Endothelial cell of umbilical vein (primary cell): ENCODE measurements at regions not wholly inside any gene's neighbourhood (a gene's known extent, or its start where the extent isn't known, plus 50 kb on each side); places are given as distances from the start of the nearest gene placed in this dataset.

Experiments
- BruUV-seq: library from RNA; stranded (reverse); fragments of 400-500 nt; replicated peaks from 2 replicates; lab custom pipeline; 2021; lab: Mats Ljungman, UMichigan
- CTCF ChIA-PET: fragments of 300-600, 350-600 bp; sonication (Branson Sonifier 250); formaldehyde crosslinking; loops from one replicate; lab custom pipeline; 2021; ENCODE audit warnings: antibody characterized with exemption, inconsistent platforms; lab: Charles Lee
- POLR2A ChIA-PET: fragments of 300-600, 350-600 bp; sonication (Branson Sonifier 250); formaldehyde crosslinking; loops from one replicate; lab custom pipeline; 2021; ENCODE audit warnings: antibody characterized with exemption, inconsistent platforms; lab: Charles Lee
- DNase-seq: peaks from one replicate; pipeline ENCODE4 v3.0.0-alpha.2; 2011; ENCODE audit warnings: low read depth, low spot score
- FAIRE-seq: peaks from 2 replicates; lab custom pipeline; 2011; peaks lifted over from hg19 to GRCh38; lab: Jason Lieb, UNC
- H2AFZ ChIP-seq: 2 replicates; pipeline ENCODE4 v1.6.0; 2012; ENCODE audit warnings: low read depth, low read length, control low read depth, inconsistent platforms
- H3K27ac ChIP-seq: 2 replicates; pipeline ENCODE4 v1.5.1; 2011; ENCODE audit warnings: low read depth, mild to moderate bottlenecking, control low read depth, low read length, moderate library complexity; ENCODE audit not compliant: insufficient read depth
- H3K27me3 ChIP-seq, 2 experiments: 2 replicates each; pipeline versions ENCODE4 v1.6.0 to v1.6.1; 2011; ENCODE audit warnings: low read length in 2 of 2, mixed read lengths in 1 of 2; ENCODE audit not compliant: control insufficient read depth in 2 of 2, insufficient read depth in 2 of 2
- H3K36me3 ChIP-seq, 2 experiments: 2 replicates in 1 of 2; 3 replicates in 1 of 2; pipeline ENCODE4 v1.5.1; 2011; ENCODE audit warnings: low read length in 2 of 2, mild to moderate bottlenecking in 1 of 2, moderate library complexity in 1 of 2; ENCODE audit not compliant: control insufficient read depth in 2 of 2, insufficient read depth in 2 of 2; ENCODE audit errors: extremely low read depth in 1 of 2
- H3K4me1 ChIP-seq: 3 replicates; pipeline ENCODE4 v1.5.1; 2011; ENCODE audit warnings: mild to moderate bottlenecking, low read length; ENCODE audit not compliant: control insufficient read depth, insufficient read depth; ENCODE audit errors: extremely low read depth
- H3K4me2 ChIP-seq: 2 replicates; pipeline ENCODE4 v1.6.1; 2011; ENCODE audit warnings: low read length, control low read depth, mixed read lengths; ENCODE audit not compliant: insufficient read depth
- H3K4me3 ChIP-seq, 3 experiments: fragments of 200-600 bp in 1 of 3; sonication (generic), shearing (Covaris generic) in 1 of 3; replicated peaks in 1 of 3; 2 replicates each; pipeline ENCODE4 v1.5.1; 2011 to 2016; ENCODE audit warnings: control low read depth in 3 of 3, low read length in 3 of 3, mild to moderate bottlenecking in 2 of 3, inconsistent platforms in 1 of 3, low read depth in 1 of 3, moderate library complexity in 1 of 3; ENCODE audit not compliant: insufficient read depth in 1 of 3
- H3K79me2 ChIP-seq: 2 replicates; pipeline ENCODE4 v1.6.0; 2012; ENCODE audit warnings: low read length, inconsistent platforms; ENCODE audit not compliant: control insufficient read depth, insufficient read depth
- H3K9ac ChIP-seq: replicated peaks from 2 replicates; pipeline ENCODE3; 2011; ENCODE audit warnings: low read length, control low read depth; ENCODE audit not compliant: insufficient read depth; ENCODE audit errors: extremely low read depth
- H3K9me1 ChIP-seq: replicated peaks from 3 replicates; pipeline ENCODE4 v1.6.0; 2011; ENCODE audit warnings: mild to moderate bottlenecking, low read length; ENCODE audit not compliant: control insufficient read depth, insufficient read depth; ENCODE audit errors: extremely low read depth
- H3K9me3 ChIP-seq: replicated peaks from 2 replicates; pipeline ENCODE4 v1.5.1; 2012; ENCODE audit warnings: low read length, inconsistent platforms; ENCODE audit not compliant: control insufficient read depth, insufficient read depth
- H4K20me1 ChIP-seq: replicated peaks from 2 replicates; pipeline ENCODE3; 2011; ENCODE audit warnings: mild to moderate bottlenecking, low read length; ENCODE audit not compliant: control insufficient read depth, insufficient read depth; ENCODE audit errors: extremely low read depth
- EZH2 ChIP-seq: IDR thresholded peaks from 2 replicates; pipeline ENCODE4 v1.6.1; 2012; ENCODE audit warnings: borderline replicate concordance, low read depth, mild to moderate bottlenecking, moderate library complexity, low read length, inconsistent platforms; ENCODE audit not compliant: severe bottlenecking
- FOS ChIP-seq: IDR thresholded peaks from 2 replicates; pipeline ENCODE4 v1.6.1; 2011; ENCODE audit warnings: mild to moderate bottlenecking, low read length, moderate library complexity, borderline replicate concordance; ENCODE audit not compliant: insufficient read depth
- GATA2 ChIP-seq: IDR thresholded peaks from 2 replicates; pipeline ENCODE4 v1.7.0; 2011; ENCODE audit warnings: low read depth, mild to moderate bottlenecking, moderate library complexity, mixed read lengths, low read length; ENCODE audit not compliant: insufficient read length, insufficient read depth
- JUN ChIP-seq: IDR thresholded peaks from 2 replicates; pipeline ENCODE4 v1.6.1; 2011; ENCODE audit warnings: borderline replicate concordance, low read depth; ENCODE audit not compliant: insufficient read length, insufficient read depth
- MYC ChIP-seq: IDR thresholded peaks from one replicate; pipeline ENCODE4 v1.6.1; 2011; ENCODE audit warnings: mild to moderate bottlenecking, low read depth, low read length
- POLR2A ChIP-seq: IDR thresholded peaks from 2 replicates; pipeline ENCODE4 v1.6.1; 2012; ENCODE audit warnings: low read depth, mild to moderate bottlenecking, control low read depth, low read length
- POLR2AphosphoS5 ChIP-seq: IDR thresholded peaks from 2 replicates; pipeline ENCODE4 v1.6.1; 2012; ENCODE audit warnings: low read depth, mild to moderate bottlenecking, control low read depth, low read length, moderate library complexity; ENCODE audit not compliant: insufficient read depth
- dilution Hi-C: fragments of 300-500 bp; cut with MboI; formaldehyde crosslinking; loops from one replicate; pipeline ENCODE4 v1.15.0; 2019; ENCODE audit warnings: low sequenced_read_pairs; ENCODE audit not compliant: extremely low pct_ligation_motif_present
- intact Hi-C: fragments of 100-400 bp; cut with micrococcal nuclease; formaldehyde crosslinking; loops from one replicate; pipeline ENCODE4 v1.10.0; 2022
- TF ChIP-seq, protein P1 (sequence below): IDR thresholded peaks from 2 replicates; pipeline ENCODE4 v1.6.1; 2011; ENCODE audit not compliant: insufficient read depth, insufficient read length

DNA sequence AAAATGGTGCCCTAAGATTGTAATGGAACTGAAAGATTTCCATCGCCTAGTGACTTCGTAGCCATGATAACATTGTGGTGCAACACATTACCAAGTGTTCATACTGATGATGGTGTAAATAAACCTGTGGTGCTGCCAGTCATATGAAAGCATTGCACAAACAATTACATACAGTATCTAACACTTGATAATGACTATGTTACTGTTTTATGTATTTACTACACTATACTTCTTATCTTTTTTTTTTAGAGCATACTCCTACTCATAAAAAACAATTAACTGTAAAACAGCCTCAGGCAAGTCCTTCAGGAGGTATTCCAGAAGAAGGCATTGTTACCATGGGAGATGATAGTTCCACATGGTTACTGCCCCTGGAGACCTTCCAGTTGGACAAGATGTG lies 152.7 kb upstream of the EDNRA start:
- TF ChIP-seq, protein P1, sequence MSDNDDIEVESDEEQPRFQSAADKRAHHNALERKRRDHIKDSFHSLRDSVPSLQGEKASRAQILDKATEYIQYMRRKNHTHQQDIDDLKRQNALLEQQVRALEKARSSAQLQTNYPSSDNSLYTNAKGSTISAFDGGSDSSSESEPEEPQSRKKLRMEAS, result no peak
- TF ChIP-seq POLR2A (no peak), FOS (no peak), JUN (no peak), POLR2AphosphoS5 (no peak), EZH2 (no peak), MYC (no peak), GATA2 (no peak)
- POLR2A ChIA-PET, result no interaction called here
- CTCF ChIA-PET, result interaction anchor here (1.0 kb wide), 1 partner anchor 10 kb away, joined by 3 read pairs; no protein-coding TSS in a partner anchor
- H3K9me1 ChIP-seq, result no peaks in the 10 kb centered on the region
- H4K20me1 ChIP-seq, result no peaks in the 10 kb centered on the region
- peaks cover 12% of the 10 kb centered on the region for H3K4me1 ChIP-seq
- no peaks in the 10 kb centered on the region for H3K27me3 ChIP-seq
- no peaks in the 10 kb centered on the region for H3K79me2 ChIP-seq
- FAIRE-seq (no peak), DNase-seq (no peak)
- H3K9ac ChIP-seq, result no peak overlapping the region
- dilution Hi-C loops, result no loop called here
- no peak overlapping the region for H3K4me3 ChIP-seq
- no peak overlapping the region for H3K27ac ChIP-seq
- no peaks in the 10 kb centered on the region for H3K9me3 ChIP-seq
- no TSS peak for BruUV-seq
- no peak overlapping the region for H3K4me2 ChIP-seq
- H3K36me3 ChIP-seq, result no peaks in the 10 kb centered on the region
- H2AFZ ChIP-seq, result no peak overlapping the region
- intact Hi-C loops, result no loop called here
